Fibroblast of villous mesenchyme (primary cell): ENCODE measurements at regions not wholly inside any gene's neighbourhood (a gene's known extent, or its start where the extent isn't known, plus 50 kb on each side); places are given as distances from the start of the nearest gene placed in this dataset.

Experiments
- DNase-seq: peaks from one replicate; pipeline ENCODE4 v3.0.0-alpha.2; 2010; ENCODE audit warnings: low read depth
- H3K4me3 ChIP-seq: 2 replicates; pipeline ENCODE4 v1.5.1; 2011; ENCODE audit warnings: low read depth, mild to moderate bottlenecking, low read length
- TF ChIP-seq, protein P1 (sequence below): IDR thresholded peaks from 2 replicates; pipeline ENCODE4 v1.5.1; 2012; ENCODE audit warnings: low read depth, mild to moderate bottlenecking, low read length; ENCODE audit not compliant: insufficient read depth

DNA sequence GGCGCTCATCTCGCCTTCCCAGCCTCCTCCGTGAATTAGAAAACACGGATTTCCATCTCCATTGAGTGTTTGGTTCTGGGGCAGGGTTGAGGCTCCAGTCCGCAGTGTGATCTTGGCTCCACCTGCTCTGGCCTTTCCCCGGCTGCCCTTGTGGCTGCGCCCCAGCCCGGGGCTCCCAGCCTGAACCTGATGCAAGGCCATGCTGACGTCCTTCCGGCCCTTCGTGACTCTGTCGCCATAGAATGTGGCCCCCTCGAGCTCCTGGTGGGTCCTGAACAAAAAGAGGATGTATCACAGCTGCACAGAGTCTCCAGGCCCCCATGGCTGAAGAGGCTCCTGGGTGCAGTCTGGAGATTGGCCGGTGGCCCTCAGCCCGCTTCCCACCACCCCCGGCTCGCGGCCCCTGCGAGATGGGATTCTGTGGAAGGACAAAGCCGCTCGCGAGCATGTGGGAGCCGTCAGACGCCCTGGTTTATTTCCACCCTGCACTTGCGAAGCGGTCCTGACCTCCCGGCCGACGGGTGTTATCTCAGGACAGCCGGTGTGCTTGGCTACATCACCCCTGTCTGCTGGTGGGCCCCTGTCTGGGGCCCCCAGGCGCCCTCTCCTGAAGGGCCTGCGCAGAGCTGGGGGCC, 1214.0 kb downstream of the BRD1 start:
- H3K4me3 ChIP-seq: no peak overlapping the region
- TF ChIP-seq, protein P1, sequence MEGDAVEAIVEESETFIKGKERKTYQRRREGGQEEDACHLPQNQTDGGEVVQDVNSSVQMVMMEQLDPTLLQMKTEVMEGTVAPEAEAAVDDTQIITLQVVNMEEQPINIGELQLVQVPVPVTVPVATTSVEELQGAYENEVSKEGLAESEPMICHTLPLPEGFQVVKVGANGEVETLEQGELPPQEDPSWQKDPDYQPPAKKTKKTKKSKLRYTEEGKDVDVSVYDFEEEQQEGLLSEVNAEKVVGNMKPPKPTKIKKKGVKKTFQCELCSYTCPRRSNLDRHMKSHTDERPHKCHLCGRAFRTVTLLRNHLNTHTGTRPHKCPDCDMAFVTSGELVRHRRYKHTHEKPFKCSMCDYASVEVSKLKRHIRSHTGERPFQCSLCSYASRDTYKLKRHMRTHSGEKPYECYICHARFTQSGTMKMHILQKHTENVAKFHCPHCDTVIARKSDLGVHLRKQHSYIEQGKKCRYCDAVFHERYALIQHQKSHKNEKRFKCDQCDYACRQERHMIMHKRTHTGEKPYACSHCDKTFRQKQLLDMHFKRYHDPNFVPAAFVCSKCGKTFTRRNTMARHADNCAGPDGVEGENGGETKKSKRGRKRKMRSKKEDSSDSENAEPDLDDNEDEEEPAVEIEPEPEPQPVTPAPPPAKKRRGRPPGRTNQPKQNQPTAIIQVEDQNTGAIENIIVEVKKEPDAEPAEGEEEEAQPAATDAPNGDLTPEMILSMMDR: no peak
- no peak for DNase-seq

DNA sequence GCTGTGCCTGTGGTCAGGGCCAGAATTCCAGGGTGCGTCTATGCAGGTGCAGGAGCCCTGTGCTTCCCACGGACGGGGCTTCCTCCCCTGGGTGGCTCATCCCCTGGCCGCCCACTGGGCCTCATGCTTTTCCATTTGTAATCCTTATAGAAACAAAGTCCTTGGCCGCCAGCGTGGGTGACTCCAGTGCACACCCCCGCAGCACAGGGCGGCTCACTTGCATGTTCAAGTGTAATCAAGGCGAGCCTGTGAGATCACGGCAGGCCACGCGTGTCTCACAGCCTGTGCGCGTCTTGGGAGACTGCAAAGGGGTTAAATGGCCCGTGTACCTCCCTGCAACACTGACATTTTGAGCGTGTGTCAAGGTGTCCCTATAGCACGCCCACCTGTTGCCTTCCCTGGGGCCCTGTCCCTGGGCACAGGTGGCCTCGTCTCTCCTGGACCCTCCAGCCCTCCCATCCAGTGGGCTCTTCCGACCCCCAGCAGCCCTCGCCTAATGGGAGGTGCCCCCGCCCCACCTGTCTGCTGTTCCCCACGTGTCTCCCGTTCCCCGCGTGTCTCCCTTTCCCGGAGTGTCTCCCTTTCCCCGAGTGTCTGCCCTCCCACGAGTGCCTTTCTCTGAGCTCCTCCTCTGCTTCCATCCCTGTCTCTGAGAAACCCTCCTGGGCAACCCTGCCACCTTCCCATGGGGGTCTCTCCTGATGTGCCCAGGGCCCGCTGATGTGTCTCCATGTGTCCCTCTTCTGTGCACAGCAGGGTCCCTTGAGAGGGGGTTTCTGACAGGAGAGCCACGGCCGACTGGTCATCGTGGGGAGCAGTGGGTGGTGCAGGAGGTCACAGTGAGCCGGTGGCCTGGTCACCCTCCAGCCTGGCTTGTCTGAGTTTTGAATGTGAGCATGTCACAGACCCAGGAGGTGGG, 1215.3 kb downstream of the BRD1 start:
- DNase-seq: no peak
- H3K4me3 ChIP-seq: no peak overlapping the region

DNA sequence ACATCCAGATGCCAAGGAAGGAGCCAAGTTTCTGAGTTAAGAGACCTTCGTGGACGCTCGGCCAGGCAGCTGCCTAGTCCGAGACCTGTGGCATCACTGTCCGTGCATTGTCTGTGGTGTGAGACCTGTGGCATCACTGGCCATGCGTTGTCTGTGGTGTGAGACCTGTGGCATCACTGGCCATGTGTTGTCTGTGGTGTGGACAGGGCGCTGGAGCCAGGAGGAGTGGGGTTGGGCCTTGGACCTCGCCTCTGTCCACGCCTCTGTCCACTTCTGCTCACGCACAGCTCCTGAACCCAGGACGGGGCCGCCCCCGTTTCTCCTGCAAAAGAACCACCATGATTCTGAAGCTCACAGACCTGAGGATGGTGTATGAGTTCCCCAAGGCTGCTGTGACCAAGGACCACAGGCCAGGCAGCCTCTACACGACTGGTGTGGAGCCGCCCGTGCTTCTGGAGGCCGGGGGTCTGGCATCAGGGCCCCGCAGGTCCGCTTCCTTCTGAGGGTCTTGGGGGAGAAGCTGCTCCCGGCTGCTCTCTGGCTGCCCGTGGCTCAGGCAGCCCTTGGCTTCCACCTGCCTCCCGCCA, 1218.3 kb downstream of the BRD1 start:
- TF ChIP-seq, protein P1: no peak
- no peak for DNase-seq
- no peak overlapping the region for H3K4me3 ChIP-seq

More for the DNA sequence above, 1215.3 kb downstream of the BRD1 start:
- TF ChIP-seq, protein P1: no peak

DNA sequence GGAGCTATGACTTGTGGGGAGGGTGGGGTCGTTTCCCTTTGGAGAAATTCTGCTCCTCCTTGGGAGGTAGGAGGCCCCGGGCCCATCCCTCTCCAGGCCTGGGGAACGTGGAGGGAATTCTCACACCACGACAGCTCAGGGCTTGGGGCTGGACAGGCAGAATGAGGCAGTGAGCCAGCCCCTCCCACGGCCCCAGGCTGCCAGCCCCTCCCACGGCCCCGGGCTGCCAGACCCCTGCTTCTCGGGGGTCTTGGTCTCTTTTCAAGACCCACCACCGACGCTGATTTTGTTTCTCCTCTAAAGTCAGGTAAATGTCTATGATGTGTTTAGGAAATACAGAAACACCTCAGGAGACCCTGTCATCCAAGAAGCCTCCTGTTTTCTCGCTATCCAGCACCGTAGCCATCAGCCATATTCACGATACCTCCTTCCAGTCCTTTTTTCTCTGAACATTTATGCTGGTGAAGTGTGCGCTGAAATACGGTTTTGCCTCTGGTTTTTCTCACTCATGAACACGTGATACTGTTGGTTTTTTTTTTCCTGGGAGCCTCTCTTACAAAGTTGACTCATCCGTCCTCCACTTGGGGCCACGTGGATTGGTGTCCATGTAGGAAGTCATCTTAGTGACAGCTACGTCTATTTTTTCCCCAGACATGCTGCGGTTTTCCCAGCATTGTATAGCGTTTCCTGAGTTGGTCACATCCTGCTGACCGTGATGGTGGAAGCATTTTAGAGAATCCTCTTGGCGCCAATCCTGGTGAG, 1219.6 kb downstream of the BRD1 start:
- no peak overlapping the region for H3K4me3 ChIP-seq
- DNase-seq: no peak
- TF ChIP-seq, protein P1: no peak

DNA sequence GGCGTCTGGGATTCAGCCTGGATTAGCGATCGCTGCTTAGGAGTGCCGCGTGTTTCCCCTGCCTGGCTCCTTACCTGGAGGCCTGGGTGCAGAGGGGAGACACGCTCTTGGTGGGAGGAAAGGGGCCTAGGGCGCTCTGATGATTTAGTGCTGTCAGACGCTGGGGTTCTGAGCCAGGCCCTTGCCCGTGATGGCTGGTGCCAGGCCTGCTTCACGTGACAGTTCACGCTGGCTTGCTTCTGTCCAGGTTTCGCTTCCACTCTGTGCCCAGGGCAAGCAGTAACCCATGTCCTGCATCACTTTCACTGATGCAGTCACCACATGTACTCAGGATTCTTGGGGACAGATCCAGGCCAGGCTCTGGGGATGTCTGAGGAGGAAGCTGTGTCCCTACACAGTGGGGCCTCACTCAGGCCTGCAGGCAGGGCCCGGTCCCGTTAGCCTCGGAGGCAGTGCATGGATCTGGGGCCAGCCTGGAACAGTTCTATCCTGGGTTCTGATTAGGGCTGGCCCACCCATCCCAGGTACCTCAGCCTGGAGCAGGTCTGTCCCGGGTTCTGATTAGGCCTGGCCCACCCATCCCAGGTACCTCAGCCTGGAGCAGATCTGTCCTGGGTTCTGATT, 1220.9 kb downstream of the BRD1 start:
- no peak for DNase-seq
- no peak overlapping the region for H3K4me3 ChIP-seq
- TF ChIP-seq, protein P1: no peak
